ENCODE measurements at regions not wholly inside any gene's neighbourhood (a gene's known extent, or its start where the extent isn't known, plus 50 kb on each side); places are given as distances from the start of the nearest gene placed in this dataset.

- peaks cover 4% of the 10 kb centered on the region for H3K4me1 ChIP-seq
- DNase-seq: no peak
- no peaks in the 10 kb centered on the region for H3K27me3 ChIP-seq
- TF ChIP-seq CTCF (IDR thresholded peaks at IDR 0.05) (no peak), POLR2A (IDR thresholded peaks at IDR 0.05) (no peak)
- no peaks in the 10 kb centered on the region for H3K36me3 ChIP-seq (replicated peaks in 1 of 2; ENCODE audit: insufficient read depth in 1 of 2, low read depth in 2 of 2)
- no peak overlapping the region for H3K27ac ChIP-seq
- 71 to 73% methylated on average over 4 of the region's 4 CpGs for WGBS, 2 donors
- no peak for ATAC-seq
- H3K9me3 ChIP-seq: no peaks in the 10 kb centered on the region
- intact Hi-C loops (cut with DNase I): no loop called here
- H3K4me3 ChIP-seq: no peak overlapping the region
Observed at GRCh38 chr4:179124419-179124818, 1682.2 kb upstream of the AGA start.

- H3K27me3 ChIP-seq: no peaks in the 10 kb centered on the region
- ATAC-seq (no peak), DNase-seq (no peak)
- TF ChIP-seq POLR2A (IDR thresholded peaks at IDR 0.05) (no peak), CTCF (IDR thresholded peaks at IDR 0.05) (no peak)
- intact Hi-C loops (cut with DNase I): no loop called here
- no peaks in the 10 kb centered on the region for H3K36me3 ChIP-seq (replicated peaks in 1 of 2; ENCODE audit: insufficient read depth in 1 of 2, low read depth in 2 of 2)
- H3K27ac ChIP-seq: no peak overlapping the region
- no peak overlapping the region for H3K4me3 ChIP-seq
- no peaks in the 10 kb centered on the region for H3K9me3 ChIP-seq
- 43 to 60% methylated on average over 1 of the region's 1 CpG for WGBS, 2 donors
- H3K4me1 ChIP-seq: peaks cover 4% of the 10 kb centered on the region
Observed at GRCh38 chr4:179124957-179125356, 1682.7 kb upstream of the AGA start.

GRCh38 chr4:179125870-179126269 lies 1683.6 kb upstream of the AGA start:
- Histone ChIP-seq H3K36me3 (replicated peaks in 1 of 2; ENCODE audit: insufficient read depth in 1 of 2, low read depth in 2 of 2) (no peaks in the 10 kb centered on the region), H3K4me3 (no peak overlapping the region), H3K4me1 (peaks cover 4% of the 10 kb centered on the region), H3K9me3 (no peaks in the 10 kb centered on the region), H3K27me3 (no peaks in the 10 kb centered on the region), H3K27ac (no peak overlapping the region)
- TF ChIP-seq POLR2A (IDR thresholded peaks at IDR 0.05) (no peak), CTCF (IDR thresholded peaks at IDR 0.05) (no peak)
- ATAC-seq (no peak), DNase-seq (no peak)
- 8 to 24% methylated on average over 2 of the region's 2 CpGs for WGBS, 2 donors
- intact Hi-C loops (cut with DNase I): no loop called here

- Histone ChIP-seq H3K27me3 (no peaks in the 10 kb centered on the region), H3K4me3 (no peak overlapping the region), H3K36me3 (replicated peaks in 1 of 2; ENCODE audit: insufficient read depth in 1 of 2, low read depth in 2 of 2) (no peaks in the 10 kb centered on the region), H3K27ac (no peak overlapping the region), H3K4me1 (peaks cover 4% of the 10 kb centered on the region), H3K9me3 (no peaks in the 10 kb centered on the region)
- WGBS, 2 donors: 9 to 15% methylated on average over 4 of the region's 4 CpGs
- ATAC-seq: no peak
- TF ChIP-seq CTCF (IDR thresholded peaks at IDR 0.05) (no peak), POLR2A (IDR thresholded peaks at IDR 0.05) (no peak)
- intact Hi-C loops (cut with DNase I): no loop called here
- no peak for DNase-seq
Observed at GRCh38 chr4:179128299-179128698, 1686.1 kb upstream of the AGA start.

- intact Hi-C loops (cut with DNase I): no loop called here
- no peak overlapping the region for H3K27ac ChIP-seq
- WGBS, 2 donors: 47 to 61% methylated on average over 2 of the region's 2 CpGs
- H3K36me3 ChIP-seq (replicated peaks in 1 of 2; ENCODE audit: insufficient read depth in 1 of 2, low read depth in 2 of 2): no peaks in the 10 kb centered on the region
- no peak for TF ChIP-seq POLR2A (IDR thresholded peaks at IDR 0.05)
- no peak for TF ChIP-seq CTCF (IDR thresholded peaks at IDR 0.05)
- H3K4me3 ChIP-seq: no peak overlapping the region
- ATAC-seq: no peak
- H3K9me3 ChIP-seq: no peaks in the 10 kb centered on the region
- no peak for DNase-seq
- H3K4me1 ChIP-seq: peaks cover 4% of the 10 kb centered on the region
- no peaks in the 10 kb centered on the region for H3K27me3 ChIP-seq
Observed at GRCh38 chr4:179130122-179130714, 1688.0 kb upstream of the AGA start.
